ENCODE measurements at regions not wholly inside any gene's neighbourhood (a gene's known extent, or its start where the extent isn't known, plus 50 kb on each side); places are given as distances from the start of the nearest gene placed in this dataset.

DNA sequence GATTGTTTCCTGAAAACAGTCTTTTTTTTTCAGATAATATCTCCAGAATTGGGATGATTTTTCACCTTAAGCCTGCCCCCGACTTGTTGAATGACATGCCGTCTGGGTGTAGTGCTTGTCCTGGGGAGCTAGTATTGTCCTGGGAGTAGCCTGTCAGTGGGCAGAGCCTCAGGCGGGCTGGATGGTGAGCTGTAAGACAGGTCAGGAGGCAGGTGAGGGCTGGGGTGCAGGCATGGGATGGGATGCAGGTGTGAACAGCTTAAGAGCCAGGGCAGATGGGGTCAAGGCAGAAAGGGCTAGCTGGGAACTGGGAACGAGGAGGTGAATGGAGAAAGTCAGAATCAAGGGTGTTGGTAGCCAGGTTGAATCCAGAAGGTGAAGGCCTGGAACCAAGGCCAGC, 200.2 kb downstream of the CSNK2A3 start (continued):
- no peak for TF ChIP-seq SP1 (IDR thresholded peaks at IDR 0.05; ENCODE audit: low read depth, low read length)

Data from H1 (cell line).